Adrenal gland (tissue), 9 donors: ENCODE measurements at regions not wholly inside any gene's neighbourhood (a gene's known extent, or its start where the extent isn't known, plus 50 kb on each side); places are given as distances from the start of the nearest gene placed in this dataset.

Source experiments
- DNase-seq, 7 donors: peaks; one replicate each; pipeline ENCODE4 v3.0.0-alpha.2; 2019 to 2020
- H3K27ac ChIP-seq, 5 donors: fragments of 200-600 bp; sonication (generic) in 4 of 5; 1 replicate in 3 of 5; 2 replicates in 2 of 5; pipeline versions ENCODE4 v1.5.1 to v1.8.0; 2016 to 2020; ENCODE audit warnings: mild to moderate bottlenecking in 1 of 5
- H3K27me3 ChIP-seq: fragments of 200-600 bp; 2 replicates; pipeline ENCODE4 v1.8.0; 2021
- H3K36me3 ChIP-seq, 2 donors: fragments of 200-600 bp; replicated peaks in 1 of 2; 1 replicate in 1 of 2; 2 replicates in 1 of 2; pipeline versions ENCODE4 v1.5.1 to v1.8.0; 2018 to 2022
- H3K4me1 ChIP-seq, 2 donors: fragments of 200-600 bp; replicated peaks in 1 of 2; 1 replicate in 1 of 2; 2 replicates in 1 of 2; pipeline versions ENCODE4 v1.5.1 to v1.8.0; 2018 to 2021
- H3K4me3 ChIP-seq, 4 donors: fragments of 200-600 bp; sonication (generic) in 3 of 4; one replicate each; pipeline ENCODE4 v1.5.1; 2016 to 2018
- H3K9me3 ChIP-seq, 3 donors: fragments of 200-600 bp; sonication (generic) in 1 of 3; replicated peaks in 1 of 3; 1 replicate in 2 of 3; 2 replicates in 1 of 3; pipeline versions ENCODE4 v1.5.1 to v1.8.0; 2016 to 2021
- CTCF ChIP-seq, 6 experiments: fragments of 450-650 bp in 4 of 6; fragments of 200-600 bp in 2 of 6; sonication (generic) in 1 of 6; IDR thresholded peaks; 1 replicate in 5 of 6; 2 replicates in 1 of 6; pipeline versions ENCODE4 v1.5.1 to v1.8.0; 2016 to 2021; ENCODE audit warnings: antibody characterized with exemption in 6 of 6, mild to moderate bottlenecking in 2 of 6, moderate library complexity in 1 of 6
- POLR2A ChIP-seq, 2 donors: fragments of 450-650 bp; IDR thresholded peaks; one replicate each; pipeline ENCODE4 v1.6.1; 2017; ENCODE audit warnings: antibody characterized with exemption in 2 of 2, mild to moderate bottlenecking in 2 of 2, moderate library complexity in 1 of 2
- WGBS, 4 donors: extraction: QIAGEN DNeasy Blood & Tissue Kit in 2 of 4; methylation state at CpG; one replicate each; pipeline versions ENCODE4 v1.1.5 to v1.1.7; 2013 to 2017; 5-methylcytosine and 5-hydroxymethylcytosine counted together
- intact Hi-C, 2 donors: fragments of 100-400 bp; cut with DNase I; formaldehyde crosslinking; loops; one replicate each; pipeline versions ENCODE4 v1.14.1 to v1.15.0; 2022 to 2023
- donor health status: healthy with polysubstance abuse.
- donor health status: Bipolar disorder and iron deficiency.
- donor health status: DM: yes; HTN: yes; CAD: no.
- donor health status: DM: no; HTN: no; CAD: no.
- donor health status: DM: no; HTN: no; CAD: no.

- Histone ChIP-seq H3K36me3 (no peaks in the 10 kb centered on the region), H3K27me3 (no peaks in the 10 kb centered on the region), H3K4me3 (no peak overlapping the region), H3K4me1 (no peaks in the 10 kb centered on the region), H3K9me3 (no peaks in the 10 kb centered on the region), H3K27ac (no peak overlapping the region)
- TF ChIP-seq POLR2A (IDR thresholded peaks at IDR 0.05), result no peak
- TF ChIP-seq CTCF (IDR thresholded peaks at IDR 0.05), result no peak
- DNase-seq, result no peak
- intact Hi-C loops, result no loop called here
These were observed 860.4 kb upstream of the SOX11 start for GRCh38 chr2:4831751-4832150.

- Histone ChIP-seq H3K4me1 (no peaks in the 10 kb centered on the region), H3K4me3 (no peak overlapping the region), H3K27me3 (no peaks in the 10 kb centered on the region), H3K36me3 (no peaks in the 10 kb centered on the region), H3K27ac (no peak overlapping the region), H3K9me3 (no peaks in the 10 kb centered on the region)
- intact Hi-C loops, result no loop called here
- WGBS, 4 donors, result 69 to 85% (median 74%) methylated on average over 5 of the region's 5 CpGs
- DNase-seq, result no peak
- TF ChIP-seq CTCF (IDR thresholded peaks at IDR 0.05) (no peak), POLR2A (IDR thresholded peaks at IDR 0.05) (no peak)
These were observed 859.5 kb upstream of the SOX11 start for GRCh38 chr2:4832642-4833041.

- Histone ChIP-seq H3K4me1 (no peaks in the 10 kb centered on the region), H3K9me3 (no peaks in the 10 kb centered on the region), H3K27ac (no peak overlapping the region), H3K27me3 (no peaks in the 10 kb centered on the region), H3K4me3 (no peak overlapping the region), H3K36me3 (no peaks in the 10 kb centered on the region)
- WGBS, 4 donors, result 43 to 56% (median 46%) methylated on average over 2 of the region's 2 CpGs
- DNase-seq, result no peak
- no peak for TF ChIP-seq CTCF (IDR thresholded peaks at IDR 0.05)
- no peak for TF ChIP-seq POLR2A (IDR thresholded peaks at IDR 0.05)
- intact Hi-C loops, result no loop called here
These were observed 853.6 kb upstream of the SOX11 start for GRCh38 chr2:4838626-4839025.

- DNase-seq, result no peak
- WGBS, 4 donors, result 35 to 48% (median 43%) methylated on average over 2 of the region's 2 CpGs
- H3K27me3 ChIP-seq, result no peaks in the 10 kb centered on the region
- H3K27ac ChIP-seq, result no peak overlapping the region
- no peak overlapping the region for H3K4me3 ChIP-seq
- intact Hi-C loops, result no loop called here
- no peaks in the 10 kb centered on the region for H3K9me3 ChIP-seq
- no peaks in the 10 kb centered on the region for H3K36me3 ChIP-seq
- no peaks in the 10 kb centered on the region for H3K4me1 ChIP-seq
- no peak for TF ChIP-seq POLR2A (IDR thresholded peaks at IDR 0.05)
- no peak for TF ChIP-seq CTCF (IDR thresholded peaks at IDR 0.05)
These were observed 851.4 kb upstream of the SOX11 start for GRCh38 chr2:4840791-4841190.
